ENCODE measurements at regions not wholly inside any gene's neighbourhood (a gene's known extent, or its start where the extent isn't known, plus 50 kb on each side); places are given as distances from the start of the nearest gene placed in this dataset.

DNA sequence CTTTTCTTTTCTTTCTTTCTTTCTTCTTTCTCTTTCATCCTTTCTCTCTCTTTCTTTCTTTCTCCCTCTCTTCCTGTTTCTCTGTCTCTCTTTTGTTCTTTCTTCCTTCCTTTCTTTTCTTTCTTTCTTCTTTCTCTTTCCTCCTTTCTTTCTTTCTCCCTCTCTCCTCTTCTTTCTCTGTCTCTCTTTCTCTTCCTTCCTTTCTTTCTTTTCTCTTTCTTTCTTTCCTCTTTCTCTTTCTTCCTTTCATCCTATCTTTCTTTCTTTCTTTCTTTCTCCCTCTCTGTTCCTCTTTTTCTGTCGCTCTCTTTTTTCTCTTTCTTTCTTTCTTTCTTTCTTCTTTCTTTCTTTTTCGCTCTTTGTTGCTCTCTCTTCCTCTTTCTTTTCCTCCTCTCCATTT is 1149.2 kb upstream of the AUTS2 start:
- no peak overlapping the region for H3K18ac ChIP-seq (ENCODE audit: extremely low read depth, low read length)
- H4K91ac ChIP-seq (replicated peaks; ENCODE audit: insufficient read length, low read length) = no peak overlapping the region
- no peak for FAIRE-seq
- no peak overlapping the region for H3K14ac ChIP-seq (ENCODE audit: insufficient read length)
- H3K4ac ChIP-seq (replicated peaks; ENCODE audit: insufficient read length, low read depth, low read length) = no peak overlapping the region
- no peaks in the 10 kb centered on the region for H3K79me2 ChIP-seq (ENCODE audit: control insufficient read depth in 1 of 2, insufficient read depth in 2 of 2, low read length in 2 of 2)
- no peaks in the 10 kb centered on the region for H3K27me3 ChIP-seq (replicated peaks in 1 of 4; ENCODE audit: control insufficient read depth in 3 of 4, extremely low read depth in 1 of 4, insufficient read depth in 3 of 4, low read length in 3 of 4)
- H3K9me3 ChIP-seq (ENCODE audit: insufficient read depth in 2 of 2, low read depth in 1 of 2, low read length in 1 of 2) = no peaks in the 10 kb centered on the region
- no peaks in the 10 kb centered on the region for H4K20me1 ChIP-seq (replicated peaks in 1 of 2; ENCODE audit: control insufficient read depth in 1 of 2, insufficient read depth in 2 of 2, low read length in 2 of 2)
- H3K4me1 ChIP-seq (replicated peaks in 1 of 4; ENCODE audit: control insufficient read depth in 3 of 4, insufficient read depth in 4 of 4, low read length in 3 of 4) = no peaks in the 10 kb centered on the region
- no peak overlapping the region for H3K27ac ChIP-seq (ENCODE audit: low read depth, low read length)
- no peak overlapping the region for H2AK5ac ChIP-seq (ENCODE audit: low read depth, low read length)
- H2BK5ac ChIP-seq (ENCODE audit: low read depth, low read length) = no peak overlapping the region
- H2BK12ac ChIP-seq (ENCODE audit: low read depth, low read length) = no peak overlapping the region
- H2BK20ac ChIP-seq (ENCODE audit: low read length) = no peak overlapping the region
- no peak overlapping the region for H4K5ac ChIP-seq (ENCODE audit: insufficient read length, low read depth, low read length)
- TF ChIP-seq CREB1 (IDR thresholded peaks at IDR 0.05) (no peak), PHF8 (conservative IDR thresholded peaks at IDR 0.05; ENCODE audit: low read depth, low read length) (no peak), HDAC6 (IDR thresholded peaks at IDR 0.05; ENCODE audit: low read depth, low read length) (no peak), ATF3 (IDR thresholded peaks at IDR 0.05; ENCODE audit: insufficient read depth, low read depth, low read length) (no peak), CHD1 (IDR thresholded peaks at IDR 0.05; ENCODE audit: low read depth, low read length) (no peak), SIN3A (conservative IDR thresholded peaks at IDR 0.05 in 1 of 2, IDR thresholded peaks at IDR 0.05 in 1 of 2; ENCODE audit: low read depth in 1 of 2, low read length in 2 of 2) (no peak), EZH2 (IDR thresholded peaks at IDR 0.05; ENCODE audit: low read depth, low read length, severe bottlenecking) (no peak), YY1 (IDR thresholded peaks at IDR 0.05; ENCODE audit: low read depth, low read length) (no peak), SIRT6 (IDR thresholded peaks at IDR 0.05; ENCODE audit: low read length) (no peak), POLR2AphosphoS5 (IDR thresholded peaks at IDR 0.05; ENCODE audit: low read depth, low read length) (no peak), RNF2 (IDR thresholded peaks at IDR 0.05; ENCODE audit: borderline replicate concordance, low read depth, low read length, missing control alignments, poor library complexity, severe bottlenecking) (no peak), JUN (IDR thresholded peaks at IDR 0.05; ENCODE audit: low read depth, low read length) (no peak), ASH2L (IDR thresholded peaks at IDR 0.05; ENCODE audit: low read length) (no peak)
- TF ChIP-seq, protein P1, sequence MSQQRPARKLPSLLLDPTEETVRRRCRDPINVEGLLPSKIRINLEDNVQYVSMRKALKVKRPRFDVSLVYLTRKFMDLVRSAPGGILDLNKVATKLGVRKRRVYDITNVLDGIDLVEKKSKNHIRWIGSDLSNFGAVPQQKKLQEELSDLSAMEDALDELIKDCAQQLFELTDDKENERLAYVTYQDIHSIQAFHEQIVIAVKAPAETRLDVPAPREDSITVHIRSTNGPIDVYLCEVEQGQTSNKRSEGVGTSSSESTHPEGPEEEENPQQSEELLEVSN (IDR thresholded peaks at IDR 0.05) = no peak
- H3K23ac ChIP-seq (ENCODE audit: insufficient read length) = no peak overlapping the region
- ChIA-PET CTCF (ENCODE audit: partially characterized antibody) (no interaction called here), POLR2A (ENCODE audit: partially characterized antibody) (no interaction called here)
- WGBS, 2 experiments (ENCODE audit: extremely low coverage in 1 of 2, insufficient coverage in 1 of 2, insufficient read length in 1 of 2, insufficient replicate concordance in 2 of 2, low coverage in 1 of 2, low lambda C conversion rate in 2 of 2, missing lambda C conversion rate in 1 of 2) = 17 to 38% methylated on average over 1 to 2 of the region's 2 CpGs
- H3K4me2 ChIP-seq (ENCODE audit: insufficient read depth in 1 of 2, low read depth in 2 of 2, low read length in 2 of 2) = no peak overlapping the region
- H2BK120ac ChIP-seq (replicated peaks; ENCODE audit: low read depth, low read length) = no peak overlapping the region
- DNase-seq (ENCODE audit: low read depth in 1 of 2, low spot score in 2 of 2) = no peak
- H3K4me3 ChIP-seq (ENCODE audit: extremely low read depth in 1 of 4, insufficient read depth in 2 of 4, low read depth in 3 of 4, low read length in 4 of 4) = no peak overlapping the region
- no peak overlapping the region for H3K56ac ChIP-seq (replicated peaks; ENCODE audit: insufficient read length, low read depth, low read length)
- H3K23me2 ChIP-seq (ENCODE audit: low read depth, low read length) = no peaks in the 10 kb centered on the region; the same call in 1 of the 2 replicates
- no peaks in the 10 kb centered on the region for H3K36me3 ChIP-seq (ENCODE audit: control insufficient read depth in 2 of 4, insufficient read depth in 4 of 4, low read length in 3 of 4)
- H3K79me1 ChIP-seq (ENCODE audit: low read depth, low read length) = no peaks in the 10 kb centered on the region
- H2BK15ac ChIP-seq (ENCODE audit: low read length) = no peak overlapping the region
- H3K9ac ChIP-seq (replicated peaks in 1 of 4; ENCODE audit: extremely low read depth in 1 of 4, low read depth in 3 of 4, low read length in 3 of 4) = no peak overlapping the region
- H4K8ac ChIP-seq (ENCODE audit: extremely low read depth, insufficient read depth, low read length) = no peak overlapping the region
- no peak overlapping the region for H2AFZ ChIP-seq (ENCODE audit: low read length)

All from H1 (cell line).